ES-I3 (cell line): ENCODE measurements at regions not wholly inside any gene's neighbourhood (a gene's known extent, or its start where the extent isn't known, plus 50 kb on each side); places are given as distances from the start of the nearest gene placed in this dataset.
"Not testable (repeated sequence)": the region's sequence is repeated elsewhere in the genome, so short reads cannot be mapped to it uniquely, and the experiment has no call there.

Source experiments
- H3K36me3 ChIP-seq: 2 replicates; pipeline ENCODE4 v1.6.1; 2013; ENCODE audit warnings: mild to moderate bottlenecking, low read length, control low read depth, moderate library complexity; ENCODE audit not compliant: insufficient read depth
- H3K4me1 ChIP-seq: 2 replicates; pipeline ENCODE4 v1.6.1; 2013; ENCODE audit warnings: mild to moderate bottlenecking, control low read depth, low read length; ENCODE audit not compliant: insufficient read depth
- H3K9ac ChIP-seq: 2 replicates; pipeline ENCODE4 v1.6.1; 2013; ENCODE audit warnings: low read depth, mild to moderate bottlenecking, low read length, moderate library complexity
- H3K9me3 ChIP-seq: 2 replicates; pipeline ENCODE4 v1.6.1; 2013; ENCODE audit warnings: mild to moderate bottlenecking, low read length, moderate library complexity; ENCODE audit not compliant: control insufficient read depth, insufficient read depth

GRCh38 chr13:38090913-38091312, 221.3 kb upstream of the TRPC4 start:
- no peak overlapping the region for H3K9ac ChIP-seq
- H3K9me3 ChIP-seq, result no peaks in the 10 kb centered on the region

GRCh38 chr13:38086721-38087120, 217.1 kb upstream of the TRPC4 start:
- no peak overlapping the region for H3K9ac ChIP-seq
- H3K36me3 ChIP-seq, result no peaks in the 10 kb centered on the region
- no peaks in the 10 kb centered on the region for H3K9me3 ChIP-seq
- H3K4me1 ChIP-seq, result no peaks in the 10 kb centered on the region

More at GRCh38 chr13:38090913-38091312, 221.3 kb upstream of the TRPC4 start:
- no peaks in the 10 kb centered on the region for H3K36me3 ChIP-seq
- no peaks in the 10 kb centered on the region for H3K4me1 ChIP-seq

- Histone ChIP-seq H3K9ac (no peak overlapping the region), H3K9me3 (no peaks in the 10 kb centered on the region), H3K4me1 (no peaks in the 10 kb centered on the region), H3K36me3 (no peaks in the 10 kb centered on the region)
Measured at GRCh38 chr13:38086013-38086412, 216.4 kb upstream of the TRPC4 start.

- Histone ChIP-seq H3K4me1 (no peaks in the 10 kb centered on the region), H3K36me3 (no peaks in the 10 kb centered on the region), H3K9me3 (no peaks in the 10 kb centered on the region), H3K9ac (no peak overlapping the region)
Measured at GRCh38 chr13:38073931-38074330, 204.4 kb upstream of the TRPC4 start.

GRCh38 chr13:38072696-38073095, 203.1 kb upstream of the TRPC4 start:
- no peaks in the 10 kb centered on the region for H3K4me1 ChIP-seq
- H3K36me3 ChIP-seq, result no peaks in the 10 kb centered on the region
- H3K9ac ChIP-seq, result no peak overlapping the region
- H3K9me3 ChIP-seq, result no peaks in the 10 kb centered on the region

- not testable (repeated sequence) for H3K9ac ChIP-seq
Measured at GRCh38 chr13:38071340-38071739, 201.8 kb upstream of the TRPC4 start.

GRCh38 chr13:38053896-38054295, 184.3 kb upstream of the TRPC4 start:
- Histone ChIP-seq H3K9me3 (no peaks in the 10 kb centered on the region), H3K4me1 (no peaks in the 10 kb centered on the region), H3K9ac (no peak overlapping the region), H3K36me3 (no peaks in the 10 kb centered on the region)

More at GRCh38 chr13:38071340-38071739, 201.8 kb upstream of the TRPC4 start:
- H3K9me3 ChIP-seq, H3K36me3 ChIP-seq, H3K4me1 ChIP-seq: not testable (repeated sequence)

GRCh38 chr13:38046049-38046376, 176.4 kb upstream of the TRPC4 start:
- Histone ChIP-seq H3K4me1 (no peaks in the 10 kb centered on the region), H3K9ac (no peak overlapping the region), H3K9me3 (no peaks in the 10 kb centered on the region; the same call in 1 of the 2 replicates), H3K36me3 (no peaks in the 10 kb centered on the region)

GRCh38 chr13:38045278-38046048, 175.9 kb upstream of the TRPC4 start:
- Histone ChIP-seq H3K36me3 (no peaks in the 10 kb centered on the region), H3K9me3 (no peaks in the 10 kb centered on the region; the same call in 1 of the 2 replicates), H3K4me1 (no peaks in the 10 kb centered on the region), H3K9ac (no peak overlapping the region)

GRCh38 chr13:38044067-38044466, 174.5 kb upstream of the TRPC4 start:
- Histone ChIP-seq H3K9ac (no peak overlapping the region), H3K36me3 (no peaks in the 10 kb centered on the region), H3K4me1 (no peaks in the 10 kb centered on the region), H3K9me3 (no peaks in the 10 kb centered on the region; the same call in 1 of the 2 replicates)

- Histone ChIP-seq H3K4me1 (no peaks in the 10 kb centered on the region), H3K9me3 (no peaks in the 10 kb centered on the region; the same call in 1 of the 2 replicates), H3K9ac (no peak overlapping the region), H3K36me3 (no peaks in the 10 kb centered on the region)
Measured at GRCh38 chr13:38042771-38043170, 173.2 kb upstream of the TRPC4 start.

- Histone ChIP-seq H3K4me1 (no peaks in the 10 kb centered on the region), H3K9me3 (no peaks in the 10 kb centered on the region), H3K36me3 (no peaks in the 10 kb centered on the region), H3K9ac (no peak overlapping the region)
Measured at GRCh38 chr13:38024431-38024830, 154.9 kb upstream of the TRPC4 start.

GRCh38 chr13:38017320-38017719, 147.7 kb upstream of the TRPC4 start:
- H3K36me3 ChIP-seq, result no peaks in the 10 kb centered on the region
- no peaks in the 10 kb centered on the region for H3K9me3 ChIP-seq
- no peak overlapping the region for H3K9ac ChIP-seq
- H3K4me1 ChIP-seq, result no peaks in the 10 kb centered on the region

- Histone ChIP-seq H3K9ac (no peak overlapping the region), H3K4me1 (no peaks in the 10 kb centered on the region), H3K36me3 (no peaks in the 10 kb centered on the region), H3K9me3 (no peaks in the 10 kb centered on the region)
Measured at GRCh38 chr13:38013676-38014075, 144.1 kb upstream of the TRPC4 start.

- no peaks in the 10 kb centered on the region for H3K9me3 ChIP-seq
- no peak overlapping the region for H3K9ac ChIP-seq
Measured at GRCh38 chr13:38012096-38012495, 142.5 kb upstream of the TRPC4 start.

More at GRCh38 chr13:38012096-38012495, 142.5 kb upstream of the TRPC4 start:
- Histone ChIP-seq H3K4me1 (no peaks in the 10 kb centered on the region), H3K36me3 (no peaks in the 10 kb centered on the region)
